HG03378 (cell line): ENCODE measurements at regions not wholly inside any gene's neighbourhood (a gene's known extent, or its start where the extent isn't known, plus 50 kb on each side); places are given as distances from the start of the nearest gene placed in this dataset.

ENCODE experiments used
- ATAC-seq: cut with Tn5 transposase; IDR thresholded peaks from one replicate; pipeline ENCODE4 v1.9.1; 2021; ENCODE audit warnings: mild to moderate bottlenecking, moderate library complexity; ENCODE audit not compliant: unreplicated experiment

- no peak for ATAC-seq
Observed at GRCh38 chr3:106251160-106251892, 382.5 kb upstream of the CBLB start.

GRCh38 chr3:106255870-106256248 lies 387.0 kb upstream of the CBLB start:
- peak; percentile 92 for ATAC-seq

- ATAC-seq = peak; percentile 34
Observed at GRCh38 chr3:106256249-106256957, 387.6 kb upstream of the CBLB start.

- ATAC-seq = no peak
Observed at GRCh38 chr3:106257172-106257571, 388.4 kb upstream of the CBLB start.

- no peak for ATAC-seq
Observed at GRCh38 chr3:106261396-106261795, 392.6 kb upstream of the CBLB start.

- no peak for ATAC-seq
Observed at GRCh38 chr3:106261915-106262683, 393.3 kb upstream of the CBLB start.

- no peak for ATAC-seq
Observed at GRCh38 chr3:106263011-106263410, 394.2 kb upstream of the CBLB start.

- ATAC-seq = no peak
Observed at GRCh38 chr3:106263546-106263945, 394.7 kb upstream of the CBLB start.

- no peak for ATAC-seq
Observed at GRCh38 chr3:106265704-106266103, 396.9 kb upstream of the CBLB start.

- ATAC-seq = no peak
Observed at GRCh38 chr3:106268696-106269095, 399.9 kb upstream of the CBLB start.

- ATAC-seq = no peak
Observed at GRCh38 chr3:106272302-106272701, 403.5 kb upstream of the CBLB start.

GRCh38 chr3:106275592-106275991 lies 406.8 kb upstream of the CBLB start:
- ATAC-seq = no peak

GRCh38 chr3:106276151-106276550 lies 407.3 kb upstream of the CBLB start:
- no peak for ATAC-seq

GRCh38 chr3:106276755-106277612 lies 408.2 kb upstream of the CBLB start:
- no peak for ATAC-seq

GRCh38 chr3:106277731-106278130 lies 408.9 kb upstream of the CBLB start:
- ATAC-seq = no peak

- ATAC-seq = no peak
Observed at GRCh38 chr3:106281221-106281620, 412.4 kb upstream of the CBLB start.

GRCh38 chr3:106282943-106283342 lies 414.1 kb upstream of the CBLB start:
- no peak for ATAC-seq

GRCh38 chr3:106288781-106289180 lies 420.0 kb upstream of the CBLB start:
- no peak for ATAC-seq

- ATAC-seq = no peak
Observed at GRCh38 chr3:106290304-106290997, 421.6 kb upstream of the CBLB start.

GRCh38 chr3:106293161-106293560 lies 424.3 kb upstream of the CBLB start:
- ATAC-seq = no peak
